DOHH2 (cell line): ENCODE measurements at regions not wholly inside any gene's neighbourhood (a gene's known extent, or its start where the extent isn't known, plus 50 kb on each side); places are given as distances from the start of the nearest gene placed in this dataset.

ENCODE experiments used
- H3F3A ChIP-seq: fragments of 200-600 bp; sonication (generic), shearing (Covaris generic); 2 replicates; pipeline ENCODE4 v1.6.0; 2016; ENCODE audit warnings: antibody characterized with exemption, mild to moderate bottlenecking; ENCODE audit not compliant: control insufficient read depth, insufficient read depth
- H3K27ac ChIP-seq: fragments of 200-600 bp; sonication (generic); 2 replicates; pipeline ENCODE4 v1.5.1; 2014; ENCODE audit warnings: low read depth, mild to moderate bottlenecking, low read length, moderate library complexity
- H3K27me3 ChIP-seq: fragments of 200-600 bp; sonication (generic); 2 replicates; pipeline ENCODE4 v1.6.1; 2014; ENCODE audit warnings: mild to moderate bottlenecking, low read length, mixed read lengths; ENCODE audit not compliant: control insufficient read depth
- H3K36me3 ChIP-seq: fragments of 200-600 bp; sonication (generic); 2 replicates; pipeline ENCODE4 v1.6.1; 2014; ENCODE audit warnings: mild to moderate bottlenecking, low read length, moderate library complexity, mixed read lengths; ENCODE audit not compliant: control insufficient read depth
- H3K4me1 ChIP-seq: fragments of 200-600 bp; sonication (generic); 2 replicates; pipeline ENCODE4 v1.6.1; 2014; ENCODE audit warnings: mild to moderate bottlenecking, low read length, mixed read lengths; ENCODE audit not compliant: control insufficient read depth
- H3K4me2 ChIP-seq: fragments of 200-600 bp; sonication (generic); 2 replicates; pipeline ENCODE4 v1.6.0; 2014; ENCODE audit warnings: mild to moderate bottlenecking, low read length, moderate library complexity
- H3K4me3 ChIP-seq: fragments of 200-600 bp; sonication (generic); 2 replicates; pipeline ENCODE4 v1.5.1; 2014; ENCODE audit warnings: mild to moderate bottlenecking, low read length, mixed read lengths
- H3K79me2 ChIP-seq: fragments of 200-600 bp; sonication (generic); 2 replicates; pipeline ENCODE4 v1.6.1; 2014; ENCODE audit warnings: mild to moderate bottlenecking, low read length, mixed read lengths; ENCODE audit not compliant: control insufficient read depth
- H3K9me2 ChIP-seq: fragments of 200-600 bp; sonication (generic); replicated peaks from 2 replicates; pipeline ENCODE4 v1.6.1; 2014; ENCODE audit warnings: mild to moderate bottlenecking, low read length, mixed read lengths; ENCODE audit not compliant: control insufficient read depth
- H3K9me3 ChIP-seq: fragments of 200-600 bp; sonication (generic); 2 replicates; pipeline ENCODE4 v1.6.1; 2014; ENCODE audit warnings: antibody characterized with exemption, low read length, mixed read lengths; ENCODE audit not compliant: control insufficient read depth, insufficient read depth
- H4K20me1 ChIP-seq: fragments of 200-600 bp; sonication (generic); 2 replicates; pipeline ENCODE4 v1.6.0; 2014; ENCODE audit warnings: low read depth, mild to moderate bottlenecking, antibody characterized with exemption, low read length, moderate library complexity; ENCODE audit not compliant: control insufficient read depth, insufficient read depth
- EZH2phosphoT487 ChIP-seq: fragments of 200-600 bp; sonication (generic); IDR thresholded peaks from 2 replicates; pipeline ENCODE4 v1.6.1; 2017; ENCODE audit warnings: borderline replicate concordance, mild to moderate bottlenecking, antibody characterized with exemption, low read length, moderate library complexity, mixed read lengths
- TF ChIP-seq, protein P1 (sequence below): fragments of 200-600 bp; sonication (generic); IDR thresholded peaks from one replicate; pipeline ENCODE4 v1.5.1; 2014; ENCODE audit warnings: antibody characterized with exemption, mild to moderate bottlenecking, low read depth, low read length; ENCODE audit not compliant: poor library complexity, severe bottlenecking

DNA sequence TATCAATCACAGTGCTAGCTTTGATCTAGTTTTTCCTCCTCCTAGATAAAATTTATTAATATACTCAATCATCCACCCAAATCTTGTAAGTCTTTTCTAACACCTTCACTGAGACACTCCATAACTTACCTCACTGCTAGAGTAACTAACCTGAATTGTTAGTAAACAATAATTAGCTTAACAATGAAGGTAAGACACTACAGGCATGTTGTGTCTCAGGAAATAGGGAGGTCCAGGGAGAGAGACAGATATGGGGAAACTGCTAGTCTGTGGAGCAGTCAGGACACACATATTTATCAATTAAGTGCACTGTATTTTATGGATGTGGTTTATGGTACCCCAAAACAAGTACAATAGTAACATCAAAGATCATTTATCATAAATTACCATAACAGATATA lies 94.2 kb upstream of the SSTR1 start:
- Histone ChIP-seq H3K36me3 (peaks cover 12% of the 10 kb centered on the region; the same call in 1 of the 2 replicates), H3K27me3 (no peaks in the 10 kb centered on the region), H3K9me3 (peaks cover 34% of the 10 kb centered on the region), H4K20me1 (no peaks in the 10 kb centered on the region), H3K4me3 (no peak overlapping the region), H3K9me2 (no peaks in the 10 kb centered on the region), H3K4me2 (no peak overlapping the region), H3K27ac (no peak overlapping the region), H3K79me2 (no peaks in the 10 kb centered on the region), H3F3A (no peaks in the 10 kb centered on the region), H3K4me1 (peaks cover 12% of the 10 kb centered on the region)
- TF ChIP-seq, protein P1, sequence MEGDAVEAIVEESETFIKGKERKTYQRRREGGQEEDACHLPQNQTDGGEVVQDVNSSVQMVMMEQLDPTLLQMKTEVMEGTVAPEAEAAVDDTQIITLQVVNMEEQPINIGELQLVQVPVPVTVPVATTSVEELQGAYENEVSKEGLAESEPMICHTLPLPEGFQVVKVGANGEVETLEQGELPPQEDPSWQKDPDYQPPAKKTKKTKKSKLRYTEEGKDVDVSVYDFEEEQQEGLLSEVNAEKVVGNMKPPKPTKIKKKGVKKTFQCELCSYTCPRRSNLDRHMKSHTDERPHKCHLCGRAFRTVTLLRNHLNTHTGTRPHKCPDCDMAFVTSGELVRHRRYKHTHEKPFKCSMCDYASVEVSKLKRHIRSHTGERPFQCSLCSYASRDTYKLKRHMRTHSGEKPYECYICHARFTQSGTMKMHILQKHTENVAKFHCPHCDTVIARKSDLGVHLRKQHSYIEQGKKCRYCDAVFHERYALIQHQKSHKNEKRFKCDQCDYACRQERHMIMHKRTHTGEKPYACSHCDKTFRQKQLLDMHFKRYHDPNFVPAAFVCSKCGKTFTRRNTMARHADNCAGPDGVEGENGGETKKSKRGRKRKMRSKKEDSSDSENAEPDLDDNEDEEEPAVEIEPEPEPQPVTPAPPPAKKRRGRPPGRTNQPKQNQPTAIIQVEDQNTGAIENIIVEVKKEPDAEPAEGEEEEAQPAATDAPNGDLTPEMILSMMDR, result no peak
- TF ChIP-seq EZH2phosphoT487, result no peak

DNA sequence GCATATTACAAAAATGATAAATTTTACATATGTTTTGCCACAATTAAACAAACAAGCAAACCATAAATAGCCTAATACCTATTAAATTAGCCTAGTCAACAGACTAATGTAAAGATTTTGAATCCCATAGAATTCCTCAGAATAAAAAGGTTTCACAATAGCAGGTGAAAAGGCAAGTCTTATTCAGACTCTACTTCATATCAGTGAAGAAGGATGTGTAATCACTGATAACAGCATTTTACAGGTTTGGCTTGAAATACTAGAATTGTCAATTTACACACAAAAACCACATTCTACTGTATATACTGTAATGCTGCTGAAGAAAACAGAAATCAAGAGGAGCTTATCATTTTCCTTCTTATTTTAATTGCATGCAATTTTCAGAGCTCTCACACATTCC lies 90.8 kb upstream of the SSTR1 start:
- Histone ChIP-seq H3K27ac (no peak overlapping the region), H3K27me3 (no peaks in the 10 kb centered on the region), H3F3A (no peaks in the 10 kb centered on the region), H3K9me3 (peaks cover 24% of the 10 kb centered on the region), H3K4me3 (no peak overlapping the region), H3K4me1 (peaks cover 20% of the 10 kb centered on the region), H3K9me2 (no peaks in the 10 kb centered on the region), H3K79me2 (no peaks in the 10 kb centered on the region), H4K20me1 (no peaks in the 10 kb centered on the region), H3K4me2 (no peak overlapping the region), H3K36me3 (peaks cover 33% of the 10 kb centered on the region)
- no peak for TF ChIP-seq EZH2phosphoT487
- TF ChIP-seq, protein P1, result no peak

DNA sequence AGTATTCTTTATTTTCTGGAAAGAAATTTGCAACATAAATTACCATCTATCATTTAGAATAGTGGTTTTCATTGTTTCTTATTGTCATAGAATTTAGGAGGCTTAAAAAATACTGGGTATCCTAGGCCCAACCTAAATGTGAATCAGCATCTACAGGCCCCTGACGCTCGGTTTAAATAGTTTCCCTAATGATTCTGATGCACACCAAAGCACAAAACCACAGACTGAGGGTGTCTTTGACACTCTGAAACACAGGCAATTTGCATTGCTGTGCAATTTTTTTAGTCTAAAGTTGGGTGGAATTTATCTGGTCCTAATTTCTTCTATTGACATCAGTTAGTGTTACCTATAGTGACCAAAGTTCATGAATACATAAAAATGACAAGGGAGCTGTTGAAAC lies 87.6 kb upstream of the SSTR1 start:
- peaks cover 5% of the 10 kb centered on the region for H3F3A ChIP-seq
- no peaks in the 10 kb centered on the region for H4K20me1 ChIP-seq
- no peak overlapping the region for H3K4me2 ChIP-seq
- no peaks in the 10 kb centered on the region for H3K27me3 ChIP-seq
- no peaks in the 10 kb centered on the region for H3K79me2 ChIP-seq
- H3K4me1 ChIP-seq, result peaks cover 52% of the 10 kb centered on the region
- H3K9me2 ChIP-seq, result no peaks in the 10 kb centered on the region
- TF ChIP-seq EZH2phosphoT487, result no peak
- TF ChIP-seq, protein P1, result no peak
- no peak overlapping the region for H3K27ac ChIP-seq
- H3K9me3 ChIP-seq, result peaks cover 30% of the 10 kb centered on the region
- no peak overlapping the region for H3K4me3 ChIP-seq
- H3K36me3 ChIP-seq, result peaks cover 63% of the 10 kb centered on the region
